ENCODE measurements at regions not wholly inside any gene's neighbourhood (a gene's known extent, or its start where the extent isn't known, plus 50 kb on each side); places are given as distances from the start of the nearest gene placed in this dataset.

DNA sequence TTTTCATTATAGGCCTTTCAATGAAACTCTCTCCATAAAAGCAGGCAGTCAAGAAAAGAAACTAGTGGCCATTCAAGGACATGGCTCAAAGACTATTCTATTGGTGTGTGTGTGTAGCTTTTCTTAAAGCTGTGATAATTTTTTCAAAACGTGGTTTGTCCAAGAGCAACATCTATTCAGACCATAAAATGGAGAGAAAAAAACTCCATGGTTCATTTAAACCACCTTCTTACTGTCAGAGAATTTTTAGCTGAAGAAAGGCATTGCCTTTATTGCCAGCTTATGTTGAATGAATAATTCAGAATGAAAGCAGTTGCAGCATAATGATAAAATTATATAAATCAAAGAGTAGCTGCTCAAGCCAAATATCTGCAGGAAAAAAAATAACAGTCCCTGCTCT is 325.5 kb downstream of the PCDH18 start:
- Histone ChIP-seq H3K4me2 (ENCODE audit: low read length) (no peak overlapping the region), H3K27ac (ENCODE audit: low read depth, low read length) (no peak overlapping the region), H3K36me3 (ENCODE audit: control insufficient read depth in 1 of 2, insufficient read depth in 2 of 2, low read length in 2 of 2) (no peaks in the 10 kb centered on the region), H3K9me2 (ENCODE audit: insufficient read depth) (no peaks in the 10 kb centered on the region), H3K4me3 (replicated peaks in 1 of 2; ENCODE audit: low read depth in 1 of 2, low read length in 2 of 2) (no peak overlapping the region), H3K9me3 (ENCODE audit: control insufficient read depth in 1 of 2, insufficient read depth in 1 of 2, low read depth in 1 of 2, low read length in 2 of 2) (no peaks in the 10 kb centered on the region), H4K20me1 (ENCODE audit: insufficient read depth) (no peaks in the 10 kb centered on the region), H3K9ac (ENCODE audit: low read length) (no peak overlapping the region), H3K27me3 (ENCODE audit: insufficient read depth, low read length) (no peaks in the 10 kb centered on the region), H3K4me1 (ENCODE audit: control insufficient read depth in 1 of 2, insufficient read depth in 2 of 2, low read length in 2 of 2) (no peaks in the 10 kb centered on the region), H3K79me2 (ENCODE audit: insufficient read depth, low read length) (no peaks in the 10 kb centered on the region), H2AFZ (ENCODE audit: low read depth, low read length, poor library complexity, severe bottlenecking) (no peak overlapping the region)
- ChIA-PET RAD21 (ENCODE audit: low non-redundant PET in 1 of 2, low total read pairs in 2 of 2, uncharacterized antibody in 2 of 2, unreplicated experiment in 2 of 2) (no interaction called here), POLR2A (no interaction called here), CTCF (no interaction called here)
- BruUV-seq (replicated peaks) = no TSS peak
- TF ChIP-seq FOSL1 (IDR thresholded peaks at IDR 0.05; ENCODE audit: low read depth) (no peak), CEBPB (IDR thresholded peaks at IDR 0.05; ENCODE audit: low read depth) (no peak), SIN3A (IDR thresholded peaks at IDR 0.05; ENCODE audit: low read depth) (no peak), JUND (IDR thresholded peaks at IDR 0.05) (no peak), ZNF274 (IDR thresholded peaks at IDR 0.05; ENCODE audit: low read depth, low read length) (no peak), YY1 (IDR thresholded peaks at IDR 0.05; ENCODE audit: extremely low read depth, insufficient replicate concordance, low read depth, low read length) (no peak)
- TF ChIP-seq, protein P1, sequence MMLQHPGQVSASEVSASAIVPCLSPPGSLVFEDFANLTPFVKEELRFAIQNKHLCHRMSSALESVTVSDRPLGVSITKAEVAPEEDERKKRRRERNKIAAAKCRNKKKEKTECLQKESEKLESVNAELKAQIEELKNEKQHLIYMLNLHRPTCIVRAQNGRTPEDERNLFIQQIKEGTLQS (IDR thresholded peaks at IDR 0.05) = no peak
- TF ChIP-seq, protein P2, sequence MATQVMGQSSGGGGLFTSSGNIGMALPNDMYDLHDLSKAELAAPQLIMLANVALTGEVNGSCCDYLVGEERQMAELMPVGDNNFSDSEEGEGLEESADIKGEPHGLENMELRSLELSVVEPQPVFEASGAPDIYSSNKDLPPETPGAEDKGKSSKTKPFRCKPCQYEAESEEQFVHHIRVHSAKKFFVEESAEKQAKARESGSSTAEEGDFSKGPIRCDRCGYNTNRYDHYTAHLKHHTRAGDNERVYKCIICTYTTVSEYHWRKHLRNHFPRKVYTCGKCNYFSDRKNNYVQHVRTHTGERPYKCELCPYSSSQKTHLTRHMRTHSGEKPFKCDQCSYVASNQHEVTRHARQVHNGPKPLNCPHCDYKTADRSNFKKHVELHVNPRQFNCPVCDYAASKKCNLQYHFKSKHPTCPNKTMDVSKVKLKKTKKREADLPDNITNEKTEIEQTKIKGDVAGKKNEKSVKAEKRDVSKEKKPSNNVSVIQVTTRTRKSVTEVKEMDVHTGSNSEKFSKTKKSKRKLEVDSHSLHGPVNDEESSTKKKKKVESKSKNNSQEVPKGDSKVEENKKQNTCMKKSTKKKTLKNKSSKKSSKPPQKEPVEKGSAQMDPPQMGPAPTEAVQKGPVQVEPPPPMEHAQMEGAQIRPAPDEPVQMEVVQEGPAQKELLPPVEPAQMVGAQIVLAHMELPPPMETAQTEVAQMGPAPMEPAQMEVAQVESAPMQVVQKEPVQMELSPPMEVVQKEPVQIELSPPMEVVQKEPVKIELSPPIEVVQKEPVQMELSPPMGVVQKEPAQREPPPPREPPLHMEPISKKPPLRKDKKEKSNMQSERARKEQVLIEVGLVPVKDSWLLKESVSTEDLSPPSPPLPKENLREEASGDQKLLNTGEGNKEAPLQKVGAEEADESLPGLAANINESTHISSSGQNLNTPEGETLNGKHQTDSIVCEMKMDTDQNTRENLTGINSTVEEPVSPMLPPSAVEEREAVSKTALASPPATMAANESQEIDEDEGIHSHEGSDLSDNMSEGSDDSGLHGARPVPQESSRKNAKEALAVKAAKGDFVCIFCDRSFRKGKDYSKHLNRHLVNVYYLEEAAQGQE (IDR thresholded peaks at IDR 0.05; ENCODE audit: low read depth) = no peak
- DNase-seq (ENCODE audit: low read depth, low spot score) (no peak), ATAC-seq (no peak)
- intact Hi-C loops (cut with micrococcal nuclease) = no loop called here

Measured in HCT116 (cell line).